ENCODE measurements at regions not wholly inside any gene's neighbourhood (a gene's known extent, or its start where the extent isn't known, plus 50 kb on each side); places are given as distances from the start of the nearest gene placed in this dataset.

- Histone ChIP-seq H3K4me3 (no peak overlapping the region), H3K9ac (no peak overlapping the region), H4K20me1 (ENCODE audit: insufficient read depth) (no peaks in the 10 kb centered on the region), H3K27ac (no peak overlapping the region), H3K4me1 (ENCODE audit: insufficient read depth) (peaks cover 11% of the 10 kb centered on the region), H3F3A (ENCODE audit: insufficient read depth) (no peaks in the 10 kb centered on the region), H3K36me3 (ENCODE audit: low read depth) (no peaks in the 10 kb centered on the region), H2AFZ (no peak overlapping the region), H3K79me2 (ENCODE audit: insufficient read depth) (no peaks in the 10 kb centered on the region), H3K4me2 (ENCODE audit: unreplicated experiment) (no peak overlapping the region), H3K9me3 (ENCODE audit: low read depth) (no peaks in the 10 kb centered on the region), H3K9me2 (ENCODE audit: insufficient read depth) (peaks cover 5% of the 10 kb centered on the region; the same call in 1 of the 2 replicates), H3K27me3 (replicated peaks; ENCODE audit: insufficient read depth) (no peaks in the 10 kb centered on the region)
- in situ Hi-C loops (cut with MboI): no loop called here
- TF ChIP-seq EZH2phosphoT487 (IDR thresholded peaks at IDR 0.05; ENCODE audit: insufficient read depth, low read depth) (no peak), EZH2 (IDR thresholded peaks at IDR 0.05; ENCODE audit: insufficient read depth, poor library complexity, severe bottlenecking) (no peak)
- DNase-seq: no peak
- 67 to 71% methylated on average over 2 of the region's 2 CpGs for WGBS, 2 experiments (ENCODE audit: low coverage in 1 of 2, low lambda C conversion rate in 2 of 2, missing lambda C conversion rate in 2 of 2)
Observed at GRCh38 chr21:27110956-27111355, 144.1 kb upstream of the ADAMTS5 start.

GRCh38 chr21:27108701-27109100 is 141.8 kb upstream of the ADAMTS5 start:
- no peak overlapping the region for H3K27ac ChIP-seq
- no peaks in the 10 kb centered on the region for H3K27me3 ChIP-seq (replicated peaks; ENCODE audit: insufficient read depth)
- peaks cover 11% of the 10 kb centered on the region; the same call in 1 of the 2 replicates for H3F3A ChIP-seq (ENCODE audit: insufficient read depth)
- no peaks in the 10 kb centered on the region for H3K79me2 ChIP-seq (ENCODE audit: insufficient read depth)
- no peaks in the 10 kb centered on the region for H3K36me3 ChIP-seq (ENCODE audit: low read depth)
- H3K4me2 ChIP-seq (ENCODE audit: unreplicated experiment): no peak overlapping the region
- H3K4me3 ChIP-seq: no peak overlapping the region
- WGBS, 2 experiments (ENCODE audit: low coverage in 1 of 2, low lambda C conversion rate in 2 of 2, missing lambda C conversion rate in 2 of 2): 96 to 97% methylated on average over 2 of the region's 2 CpGs
- H3K4me1 ChIP-seq (ENCODE audit: insufficient read depth): peaks cover 21% of the 10 kb centered on the region
- TF ChIP-seq EZH2 (IDR thresholded peaks at IDR 0.05; ENCODE audit: insufficient read depth, poor library complexity, severe bottlenecking): no peak
- no peak for TF ChIP-seq EZH2phosphoT487 (IDR thresholded peaks at IDR 0.05; ENCODE audit: insufficient read depth, low read depth)
- no peaks in the 10 kb centered on the region for H3K9me3 ChIP-seq (ENCODE audit: low read depth)
- DNase-seq: no peak
- in situ Hi-C loops (cut with MboI): no loop called here
- no peak overlapping the region for H3K9ac ChIP-seq
- peaks cover 5% of the 10 kb centered on the region; the same call in 1 of the 2 replicates for H3K9me2 ChIP-seq (ENCODE audit: insufficient read depth)
- no peaks in the 10 kb centered on the region for H4K20me1 ChIP-seq (ENCODE audit: insufficient read depth)
- no peak overlapping the region for H2AFZ ChIP-seq

GRCh38 chr21:27108228-27108627 is 141.3 kb upstream of the ADAMTS5 start:
- Histone ChIP-seq H3K36me3 (ENCODE audit: low read depth) (no peaks in the 10 kb centered on the region), H3K4me2 (ENCODE audit: unreplicated experiment) (no peak overlapping the region), H3K4me3 (no peak overlapping the region), H3K9me2 (ENCODE audit: insufficient read depth) (peaks cover 5% of the 10 kb centered on the region; the same call in 1 of the 2 replicates), H3K27ac (no peak overlapping the region), H3F3A (ENCODE audit: insufficient read depth) (peaks cover 11% of the 10 kb centered on the region; the same call in 1 of the 2 replicates), H3K9ac (no peak overlapping the region), H3K27me3 (replicated peaks; ENCODE audit: insufficient read depth) (no peaks in the 10 kb centered on the region), H4K20me1 (ENCODE audit: insufficient read depth) (no peaks in the 10 kb centered on the region), H2AFZ (no peak overlapping the region), H3K4me1 (ENCODE audit: insufficient read depth) (peaks cover 21% of the 10 kb centered on the region), H3K9me3 (ENCODE audit: low read depth) (no peaks in the 10 kb centered on the region), H3K79me2 (ENCODE audit: insufficient read depth) (no peaks in the 10 kb centered on the region)
- DNase-seq: peak; percentile 8
- no peak for TF ChIP-seq EZH2 (IDR thresholded peaks at IDR 0.05; ENCODE audit: insufficient read depth, poor library complexity, severe bottlenecking)
- no peak for TF ChIP-seq EZH2phosphoT487 (IDR thresholded peaks at IDR 0.05; ENCODE audit: insufficient read depth, low read depth)
- in situ Hi-C loops (cut with MboI): no loop called here
- 93 to 95% methylated on average over 1 of the region's 1 CpG for WGBS, 2 experiments (ENCODE audit: low coverage in 1 of 2, low lambda C conversion rate in 2 of 2, missing lambda C conversion rate in 2 of 2)

- Histone ChIP-seq H3K4me3 (no peak overlapping the region), H4K20me1 (ENCODE audit: insufficient read depth) (no peaks in the 10 kb centered on the region), H3K79me2 (ENCODE audit: insufficient read depth) (no peaks in the 10 kb centered on the region), H3K27me3 (replicated peaks; ENCODE audit: insufficient read depth) (no peaks in the 10 kb centered on the region), H3K4me2 (ENCODE audit: unreplicated experiment) (peak overlapping the region; percentile 12), H3F3A (ENCODE audit: insufficient read depth) (peaks cover 11% of the 10 kb centered on the region; the same call in 1 of the 2 replicates), H3K4me1 (ENCODE audit: insufficient read depth) (peaks cover 10% of the 10 kb centered on the region), H3K9me3 (ENCODE audit: low read depth) (no peaks in the 10 kb centered on the region), H3K27ac (no peak overlapping the region), H3K36me3 (ENCODE audit: low read depth) (no peaks in the 10 kb centered on the region), H3K9ac (no peak overlapping the region), H3K9me2 (ENCODE audit: insufficient read depth) (peaks cover under 1% of the 10 kb centered on the region; the same call in 1 of the 2 replicates), H2AFZ (peak overlapping the region; percentile 19; the same call in 1 of the 2 replicates)
- 11 to 18% methylated on average over 5 of the region's 5 CpGs for WGBS, 2 experiments (ENCODE audit: low coverage in 1 of 2, low lambda C conversion rate in 2 of 2, missing lambda C conversion rate in 2 of 2)
- in situ Hi-C loops (cut with MboI): no loop called here
- TF ChIP-seq EZH2 (IDR thresholded peaks at IDR 0.05; ENCODE audit: insufficient read depth, poor library complexity, severe bottlenecking) (no peak), EZH2phosphoT487 (IDR thresholded peaks at IDR 0.05; ENCODE audit: insufficient read depth, low read depth) (no peak)
- peak; percentile 54 for DNase-seq
Observed at GRCh38 chr21:27104846-27105431, 138.1 kb upstream of the ADAMTS5 start.

All from GM23248 (cell line).